HEK293T (cell line): ENCODE measurements at regions not wholly inside any gene's neighbourhood (a gene's known extent, or its start where the extent isn't known, plus 50 kb on each side); places are given as distances from the start of the nearest gene placed in this dataset.

Source experiments
- BHLHE40 ChIP-seq: fragments of 450-650 bp; IDR thresholded peaks from 2 replicates; pipeline ENCODE4 v1.6.1; 2016; ENCODE audit warnings: mild to moderate bottlenecking, moderate library complexity, borderline replicate concordance
- ELF4 ChIP-seq: fragments of 450-650 bp; IDR thresholded peaks from 2 replicates; pipeline ENCODE4 v1.6.1; 2017; ENCODE audit warnings: antibody characterized with exemption
- FOXM1 ChIP-seq: fragments of 450-650 bp; IDR thresholded peaks from 2 replicates; pipeline ENCODE4 v1.6.1; 2017; ENCODE audit warnings: mild to moderate bottlenecking, borderline replicate concordance
- L3MBTL2 ChIP-seq: fragments of 450-650 bp; conservative IDR thresholded peaks from 2 replicates; pipeline ENCODE4 v1.6.1; 2016; ENCODE audit warnings: mild to moderate bottlenecking
- NFRKB ChIP-seq: fragments of 450-650 bp; IDR thresholded peaks from 2 replicates; pipeline ENCODE4 v1.6.1; 2016; ENCODE audit warnings: mild to moderate bottlenecking, moderate library complexity
- SP1 ChIP-seq: fragments of 450-650 bp; IDR thresholded peaks from 2 replicates; pipeline ENCODE4 v1.6.1; 2017
- TARDBP ChIP-seq: fragments of 450-650 bp; IDR thresholded peaks from 2 replicates; pipeline ENCODE4 v1.6.1; 2016
- ZNF384 ChIP-seq: fragments of 450-650 bp; IDR thresholded peaks from 2 replicates; pipeline ENCODE4 v1.6.1; 2016

GRCh38 chr7:67813621-67814292 is 817.1 kb downstream of the TYW1 start:
- TF ChIP-seq FOXM1 = no peak
- no peak for TF ChIP-seq L3MBTL2
- no peak for TF ChIP-seq BHLHE40
- no peak for TF ChIP-seq NFRKB
- no peak for TF ChIP-seq ZNF384
- TF ChIP-seq ELF4 = no peak
- no peak for TF ChIP-seq SP1
- no peak for TF ChIP-seq TARDBP
